Keratinocyte (primary cell): ENCODE measurements at regions not wholly inside any gene's neighbourhood (a gene's known extent, or its start where the extent isn't known, plus 50 kb on each side); places are given as distances from the start of the nearest gene placed in this dataset.

Experiments used
- DNase-seq: peaks from one replicate; pipeline ENCODE4 v3.0.0-alpha.2; 2011; ENCODE audit warnings: low read depth, missing footprints, low spot score
- FAIRE-seq: peaks from 2 replicates; lab custom pipeline; 2011; peaks lifted over from hg19 to GRCh38; lab: Jason Lieb, UNC
- H2AFZ ChIP-seq: 2 replicates; pipeline ENCODE4 v1.6.0; 2012; ENCODE audit warnings: low read length, control low read depth, inconsistent platforms; ENCODE audit not compliant: control insufficient read depth
- H3K27ac ChIP-seq: 2 replicates; pipeline ENCODE4 v1.5.1; 2011; ENCODE audit warnings: low read length; ENCODE audit not compliant: control insufficient read depth, insufficient read depth
- H3K27me3 ChIP-seq: 3 replicates; pipeline ENCODE4 v1.6.0; 2011; ENCODE audit warnings: low read length; ENCODE audit not compliant: control insufficient read depth, insufficient read depth; ENCODE audit errors: extremely low read depth
- H3K36me3 ChIP-seq, 2 experiments: 2 replicates in 1 of 2; 3 replicates in 1 of 2; pipeline ENCODE4 v1.5.1; 2011; ENCODE audit warnings: low read length in 2 of 2, mild to moderate bottlenecking in 1 of 2; ENCODE audit not compliant: control insufficient read depth in 2 of 2, insufficient read depth in 2 of 2; ENCODE audit errors: extremely low read depth in 1 of 2
- H3K4me1 ChIP-seq: 3 replicates; pipeline ENCODE4 v1.5.1; 2011; ENCODE audit warnings: low read length; ENCODE audit not compliant: control insufficient read depth, insufficient read depth; ENCODE audit errors: extremely low read depth
- H3K4me2 ChIP-seq: 3 replicates; pipeline ENCODE4 v1.6.0; 2011; ENCODE audit warnings: low read depth, low read length; ENCODE audit not compliant: control insufficient read depth, insufficient read depth; ENCODE audit errors: extremely low read depth
- H3K4me3 ChIP-seq, 3 experiments: fragments of 200-600 bp in 1 of 3; sonication (generic) in 1 of 3; 2 replicates in 2 of 3; 3 replicates in 1 of 3; pipeline ENCODE4 v1.5.1; 2011 to 2016; ENCODE audit warnings: low read length in 3 of 3, mild to moderate bottlenecking in 3 of 3, control low read depth in 2 of 3, inconsistent platforms in 1 of 3, low read depth in 1 of 3, mixed read lengths in 1 of 3, mixed run types in 1 of 3, moderate library complexity in 1 of 3; ENCODE audit not compliant: control insufficient read depth in 2 of 3, insufficient read depth in 2 of 3; ENCODE audit errors: extremely low read depth in 1 of 3
- H3K79me2 ChIP-seq: 2 replicates; pipeline ENCODE4 v1.6.0; 2012; ENCODE audit warnings: low read length; ENCODE audit not compliant: control insufficient read depth, insufficient read depth
- H3K9ac ChIP-seq: 3 replicates; pipeline ENCODE4 v1.6.0; 2011; ENCODE audit warnings: low read length; ENCODE audit not compliant: control insufficient read depth, insufficient read depth; ENCODE audit errors: extremely low read depth
- H3K9me1 ChIP-seq: 3 replicates; pipeline ENCODE4 v1.6.0; 2011; ENCODE audit warnings: low read length; ENCODE audit not compliant: control insufficient read depth, insufficient read depth; ENCODE audit errors: extremely low read depth
- H3K9me3 ChIP-seq: 2 replicates; pipeline ENCODE4 v1.5.1; 2012; ENCODE audit warnings: low read depth, low read length; ENCODE audit not compliant: control insufficient read depth
- H4K20me1 ChIP-seq: 3 replicates; pipeline ENCODE4 v1.6.0; 2011; ENCODE audit warnings: low read length; ENCODE audit not compliant: control insufficient read depth, insufficient read depth; ENCODE audit errors: extremely low read depth
- CTCF ChIP-seq, 3 experiments: IDR thresholded peaks in 1 of 3; conservative IDR thresholded peaks in 1 of 3; optimal IDR thresholded peaks in 1 of 3; 2 replicates in 2 of 3; 3 replicates in 1 of 3; pipeline versions ENCODE3 to v1.5.1; 2011; ENCODE audit warnings: low read length in 3 of 3, mild to moderate bottlenecking in 3 of 3, moderate library complexity in 2 of 3, control low read depth in 1 of 3, inconsistent platforms in 1 of 3; ENCODE audit not compliant: insufficient read depth in 2 of 3; ENCODE audit errors: extremely low read depth in 1 of 3
- EZH2 ChIP-seq: IDR thresholded peaks from one replicate; pipeline ENCODE4 v1.6.1; 2012; ENCODE audit warnings: inconsistent platforms, mild to moderate bottlenecking, low read length, moderate library complexity
- dilution Hi-C: fragments of 300-500 bp; cut with MboI; formaldehyde crosslinking; loops from one replicate; pipeline ENCODE4 v1.7.0; 2020; ENCODE audit warnings: low sequenced_read_pairs; ENCODE audit not compliant: extremely low pct_ligation_motif_present

GRCh38 chr13:62631619-62632018 lies 1216.0 kb upstream of the PCDH20 start:
- Histone ChIP-seq H3K9me3 (peaks cover 5% of the 10 kb centered on the region), H3K9me1 (no peaks in the 10 kb centered on the region), H3K27me3 (no peaks in the 10 kb centered on the region), H3K79me2 (no peaks in the 10 kb centered on the region), H3K36me3 (no peaks in the 10 kb centered on the region), H4K20me1 (no peaks in the 10 kb centered on the region), H2AFZ (no peak overlapping the region), H3K4me1 (no peaks in the 10 kb centered on the region), H3K9ac (no peak overlapping the region), H3K4me3 (no peak overlapping the region), H3K4me2 (no peak overlapping the region), H3K27ac (no peak overlapping the region)
- no peak for FAIRE-seq
- TF ChIP-seq EZH2, result no peak
- no peak for DNase-seq
- dilution Hi-C loops, result no loop called here

GRCh38 chr13:62631124-62631523 lies 1215.5 kb upstream of the PCDH20 start:
- DNase-seq (no peak), FAIRE-seq (no peak)
- no peaks in the 10 kb centered on the region for H3K27me3 ChIP-seq
- peaks cover 5% of the 10 kb centered on the region for H3K9me3 ChIP-seq
- dilution Hi-C loops, result no loop called here
- H4K20me1 ChIP-seq, result no peaks in the 10 kb centered on the region
- H3K27ac ChIP-seq, result no peak overlapping the region
- H3K79me2 ChIP-seq, result no peaks in the 10 kb centered on the region
- no peak overlapping the region for H2AFZ ChIP-seq
- H3K4me3 ChIP-seq, result no peak overlapping the region
- no peaks in the 10 kb centered on the region for H3K9me1 ChIP-seq
- H3K4me1 ChIP-seq, result no peaks in the 10 kb centered on the region
- H3K4me2 ChIP-seq, result no peak overlapping the region
- H3K9ac ChIP-seq, result no peak overlapping the region
- TF ChIP-seq CTCF (optimal IDR thresholded peaks at IDR 0.05 in 1 of 3, IDR thresholded peaks at IDR 0.05 in 1 of 3, conservative IDR thresholded peaks at IDR 0.05 in 1 of 3; ENCODE audit: extremely low read depth in 1 of 3, insufficient read depth in 2 of 3, low read length in 3 of 3) (no peak), EZH2 (no peak)
- H3K36me3 ChIP-seq, result no peaks in the 10 kb centered on the region

- H3K27ac ChIP-seq, result no peak overlapping the region
- no peak overlapping the region for H3K4me2 ChIP-seq
- dilution Hi-C loops, result no loop called here
- no peaks in the 10 kb centered on the region for H3K36me3 ChIP-seq
- DNase-seq, result no peak
- no peaks in the 10 kb centered on the region for H3K9me1 ChIP-seq
- H3K79me2 ChIP-seq, result no peaks in the 10 kb centered on the region
- no peaks in the 10 kb centered on the region for H3K27me3 ChIP-seq
- no peak overlapping the region for H3K4me3 ChIP-seq
- TF ChIP-seq CTCF (optimal IDR thresholded peaks at IDR 0.05 in 1 of 3, IDR thresholded peaks at IDR 0.05 in 1 of 3, conservative IDR thresholded peaks at IDR 0.05 in 1 of 3; ENCODE audit: extremely low read depth in 1 of 3, insufficient read depth in 2 of 3, low read length in 3 of 3) (no peak), EZH2 (no peak)
- no peak overlapping the region for H2AFZ ChIP-seq
- H4K20me1 ChIP-seq, result no peaks in the 10 kb centered on the region
- FAIRE-seq, result no peak
- H3K9ac ChIP-seq, result no peak overlapping the region
- H3K4me1 ChIP-seq, result no peaks in the 10 kb centered on the region
- peaks cover 7% of the 10 kb centered on the region for H3K9me3 ChIP-seq
Observed at GRCh38 chr13:62629618-62630017, 1214.0 kb upstream of the PCDH20 start.
